Sciatic nerve (tissue), 2 donors: ENCODE measurements at regions not wholly inside any gene's neighbourhood (a gene's known extent, or its start where the extent isn't known, plus 50 kb on each side); places are given as distances from the start of the nearest gene placed in this dataset.

Source experiments
- ATAC-seq: fragments of 200-7000 bp; cut with Tn5 transposase; one replicate; pipeline ENCODE4 v1.9.1; 2020; ENCODE audit warnings: mild to moderate bottlenecking, moderate library complexity
- DNase-seq: peaks from one replicate; pipeline ENCODE4 v3.0.0-alpha.2; 2020; ENCODE audit warnings: low spot score
- intact Hi-C: fragments of 100-400 bp; cut with DNase I; formaldehyde crosslinking; loops from one replicate; pipeline ENCODE4 v1.14.2; 2022
- donor health status: DM: no; HTN: no; CAD: no.
- donor health status: DM: no; HTN: no; CAD: no.

- ATAC-seq (no peak), DNase-seq (no peak)
- intact Hi-C loops: no loop called here
Observed at GRCh38 chr3:98966862-98967546, 65.5 kb upstream of the DCBLD2 start.

- intact Hi-C loops: no loop called here
- no peak for ATAC-seq
- no peak for DNase-seq
Observed at GRCh38 chr3:98966434-98966833, 64.9 kb upstream of the DCBLD2 start.

- DNase-seq (no peak), ATAC-seq (no peak)
- intact Hi-C loops: no loop called here
Observed at GRCh38 chr3:98964784-98965183, 63.3 kb upstream of the DCBLD2 start.

- ATAC-seq (no peak), DNase-seq (no peak)
- intact Hi-C loops: no loop called here
Observed at GRCh38 chr3:98963546-98963945, 62.1 kb upstream of the DCBLD2 start.

- intact Hi-C loops: no loop called here
- DNase-seq (no peak), ATAC-seq (no peak)
Observed at GRCh38 chr3:98962951-98963350, 61.5 kb upstream of the DCBLD2 start.

GRCh38 chr3:98962189-98962930 is 60.9 kb upstream of the DCBLD2 start:
- intact Hi-C loops: no loop called here
- ATAC-seq: no peak

GRCh38 chr3:98961161-98962155 is 60.0 kb upstream of the DCBLD2 start:
- intact Hi-C loops: no loop called here
- no peak for ATAC-seq
- DNase-seq: no peak

More at GRCh38 chr3:98962189-98962930, 60.9 kb upstream of the DCBLD2 start:
- no peak for DNase-seq

GRCh38 chr3:98957681-98958080 is 56.2 kb upstream of the DCBLD2 start:
- intact Hi-C loops: no loop called here
- DNase-seq: no peak
- ATAC-seq: no peak

GRCh38 chr3:98956008-98956407 is 54.5 kb upstream of the DCBLD2 start:
- DNase-seq: no peak
- ATAC-seq: no peak
- intact Hi-C loops: no loop called here

GRCh38 chr3:98954791-98955604 is 53.5 kb upstream of the DCBLD2 start:
- intact Hi-C loops: no loop called here
- no peak for ATAC-seq

GRCh38 chr3:98954242-98954641 is 52.7 kb upstream of the DCBLD2 start:
- intact Hi-C loops: no loop called here
- ATAC-seq: no peak

More at GRCh38 chr3:98954791-98955604, 53.5 kb upstream of the DCBLD2 start:
- no peak for DNase-seq

GRCh38 chr3:98952404-98952803 is 50.9 kb upstream of the DCBLD2 start:
- intact Hi-C loops: no loop called here
- ATAC-seq (no peak), DNase-seq (no peak)

More at GRCh38 chr3:98954242-98954641, 52.7 kb upstream of the DCBLD2 start:
- no peak for DNase-seq
